ENCODE measurements at regions not wholly inside any gene's neighbourhood (a gene's known extent, or its start where the extent isn't known, plus 50 kb on each side); places are given as distances from the start of the nearest gene placed in this dataset.
"Not testable (repeated sequence)": the region's sequence is repeated elsewhere in the genome, so short reads cannot be mapped to it uniquely, and the experiment has no call there.

- not testable (repeated sequence) for DNase-seq
Measured at GRCh38 chr12:124669271-124669721, 101.9 kb upstream of the NCOR2 start.

- no peak for DNase-seq
Measured at GRCh38 chr12:124668602-124669001, 101.2 kb upstream of the NCOR2 start.

GRCh38 chr12:124667506-124668326 is 100.3 kb upstream of the NCOR2 start:
- DNase-seq, result peak; percentile 19 to 34

- no peak for DNase-seq
Measured at GRCh38 chr12:124666722-124667259, 99.4 kb upstream of the NCOR2 start.

GRCh38 chr12:124665511-124665910 is 98.1 kb upstream of the NCOR2 start:
- no peak for DNase-seq

- DNase-seq, result no peak
Measured at GRCh38 chr12:124664395-124665111, 97.1 kb upstream of the NCOR2 start.

GRCh38 chr12:124663771-124664366 is 96.5 kb upstream of the NCOR2 start:
- DNase-seq, result no peak

- DNase-seq, result no peak
Measured at GRCh38 chr12:124663206-124663605, 95.8 kb upstream of the NCOR2 start.

- no peak for DNase-seq
Measured at GRCh38 chr12:124661341-124661740, 93.9 kb upstream of the NCOR2 start.

GRCh38 chr12:124660851-124661250 is 93.4 kb upstream of the NCOR2 start:
- peak in 1 of 2 experiments; percentile 30 for DNase-seq

GRCh38 chr12:124658806-124659402 is 91.5 kb upstream of the NCOR2 start:
- DNase-seq, result no peak

- no peak for DNase-seq
Measured at GRCh38 chr12:124658302-124658701, 90.9 kb upstream of the NCOR2 start.

- DNase-seq, result no peak
Measured at GRCh38 chr12:124656947-124657434, 89.6 kb upstream of the NCOR2 start.

GRCh38 chr12:124655698-124656516 is 88.5 kb upstream of the NCOR2 start:
- peak; percentile 7 to 38 for DNase-seq

GRCh38 chr12:124655048-124655697 is 87.8 kb upstream of the NCOR2 start:
- DNase-seq, result no peak

- DNase-seq, result no peak
Measured at GRCh38 chr12:124654666-124655047, 87.2 kb upstream of the NCOR2 start.

GRCh38 chr12:124653169-124653931 is 85.9 kb upstream of the NCOR2 start:
- DNase-seq, result no peak

GRCh38 chr12:124652661-124653060 is 85.2 kb upstream of the NCOR2 start:
- no peak for DNase-seq

GRCh38 chr12:124651516-124652273 is 84.3 kb upstream of the NCOR2 start:
- DNase-seq, result no peak

- DNase-seq, result no peak
Measured at GRCh38 chr12:124650912-124651311, 83.5 kb upstream of the NCOR2 start.
